Endothelial cell of umbilical vein (primary cell): ENCODE measurements at regions not wholly inside any gene's neighbourhood (a gene's known extent, or its start where the extent isn't known, plus 50 kb on each side); places are given as distances from the start of the nearest gene placed in this dataset.
"Not testable (repeated sequence)": the region's sequence is repeated elsewhere in the genome, so short reads cannot be mapped to it uniquely, and the experiment has no call there.

ENCODE experiments used
- BruUV-seq: library from RNA; stranded (reverse); fragments of 400-500 nt; replicated peaks from 2 replicates; lab custom pipeline; 2021; lab: Mats Ljungman, UMichigan
- CTCF ChIA-PET: fragments of 300-600, 350-600 bp; sonication (Branson Sonifier 250); formaldehyde crosslinking; loops from one replicate; lab custom pipeline; 2021; ENCODE audit warnings: antibody characterized with exemption, inconsistent platforms; lab: Charles Lee
- POLR2A ChIA-PET: fragments of 300-600, 350-600 bp; sonication (Branson Sonifier 250); formaldehyde crosslinking; loops from one replicate; lab custom pipeline; 2021; ENCODE audit warnings: antibody characterized with exemption, inconsistent platforms; lab: Charles Lee
- DNase-seq: peaks from one replicate; pipeline ENCODE4 v3.0.0-alpha.2; 2011; ENCODE audit warnings: low read depth, low spot score
- FAIRE-seq: peaks from 2 replicates; lab custom pipeline; 2011; peaks lifted over from hg19 to GRCh38; lab: Jason Lieb, UNC
- H2AFZ ChIP-seq: 2 replicates; pipeline ENCODE4 v1.6.0; 2012; ENCODE audit warnings: low read depth, low read length, control low read depth, inconsistent platforms
- H3K27ac ChIP-seq: 2 replicates; pipeline ENCODE4 v1.5.1; 2011; ENCODE audit warnings: low read depth, mild to moderate bottlenecking, control low read depth, low read length, moderate library complexity; ENCODE audit not compliant: insufficient read depth
- H3K27me3 ChIP-seq, 2 experiments: 2 replicates each; pipeline versions ENCODE4 v1.6.0 to v1.6.1; 2011; ENCODE audit warnings: low read length in 2 of 2, mixed read lengths in 1 of 2; ENCODE audit not compliant: control insufficient read depth in 2 of 2, insufficient read depth in 2 of 2
- H3K36me3 ChIP-seq, 2 experiments: 2 replicates in 1 of 2; 3 replicates in 1 of 2; pipeline ENCODE4 v1.5.1; 2011; ENCODE audit warnings: low read length in 2 of 2, mild to moderate bottlenecking in 1 of 2, moderate library complexity in 1 of 2; ENCODE audit not compliant: control insufficient read depth in 2 of 2, insufficient read depth in 2 of 2; ENCODE audit errors: extremely low read depth in 1 of 2
- H3K4me1 ChIP-seq: 3 replicates; pipeline ENCODE4 v1.5.1; 2011; ENCODE audit warnings: mild to moderate bottlenecking, low read length; ENCODE audit not compliant: control insufficient read depth, insufficient read depth; ENCODE audit errors: extremely low read depth
- H3K4me2 ChIP-seq: 2 replicates; pipeline ENCODE4 v1.6.1; 2011; ENCODE audit warnings: low read length, control low read depth, mixed read lengths; ENCODE audit not compliant: insufficient read depth
- H3K4me3 ChIP-seq, 3 experiments: fragments of 200-600 bp in 1 of 3; sonication (generic), shearing (Covaris generic) in 1 of 3; replicated peaks in 1 of 3; 2 replicates each; pipeline ENCODE4 v1.5.1; 2011 to 2016; ENCODE audit warnings: control low read depth in 3 of 3, low read length in 3 of 3, mild to moderate bottlenecking in 2 of 3, inconsistent platforms in 1 of 3, low read depth in 1 of 3, moderate library complexity in 1 of 3; ENCODE audit not compliant: insufficient read depth in 1 of 3
- H3K79me2 ChIP-seq: 2 replicates; pipeline ENCODE4 v1.6.0; 2012; ENCODE audit warnings: low read length, inconsistent platforms; ENCODE audit not compliant: control insufficient read depth, insufficient read depth
- H3K9ac ChIP-seq: replicated peaks from 2 replicates; pipeline ENCODE3; 2011; ENCODE audit warnings: low read length, control low read depth; ENCODE audit not compliant: insufficient read depth; ENCODE audit errors: extremely low read depth
- H3K9me1 ChIP-seq: replicated peaks from 3 replicates; pipeline ENCODE4 v1.6.0; 2011; ENCODE audit warnings: mild to moderate bottlenecking, low read length; ENCODE audit not compliant: control insufficient read depth, insufficient read depth; ENCODE audit errors: extremely low read depth
- H3K9me3 ChIP-seq: replicated peaks from 2 replicates; pipeline ENCODE4 v1.5.1; 2012; ENCODE audit warnings: low read length, inconsistent platforms; ENCODE audit not compliant: control insufficient read depth, insufficient read depth
- H4K20me1 ChIP-seq: replicated peaks from 2 replicates; pipeline ENCODE3; 2011; ENCODE audit warnings: mild to moderate bottlenecking, low read length; ENCODE audit not compliant: control insufficient read depth, insufficient read depth; ENCODE audit errors: extremely low read depth
- CTCF ChIP-seq, 2 donors: IDR thresholded peaks; 1 replicate in 1 of 2; 2 replicates in 1 of 2; pipeline ENCODE4 v1.5.1; 2011; ENCODE audit warnings: low read length in 2 of 2, mild to moderate bottlenecking in 2 of 2, moderate library complexity in 2 of 2, control low read depth in 1 of 2, inconsistent platforms in 1 of 2, low read depth in 1 of 2; ENCODE audit not compliant: insufficient read depth in 1 of 2; ENCODE audit errors: extremely low read depth in 1 of 2
- dilution Hi-C: fragments of 300-500 bp; cut with MboI; formaldehyde crosslinking; loops from one replicate; pipeline ENCODE4 v1.15.0; 2019; ENCODE audit warnings: low sequenced_read_pairs; ENCODE audit not compliant: extremely low pct_ligation_motif_present
- intact Hi-C: fragments of 100-400 bp; cut with micrococcal nuclease; formaldehyde crosslinking; loops from one replicate; pipeline ENCODE4 v1.10.0; 2022

- ChIA-PET CTCF (no interaction called here), POLR2A (no interaction called here)
- H3K9me3 ChIP-seq = peaks cover 2% of the 10 kb centered on the region
- no TSS peak for BruUV-seq
- dilution Hi-C loops (no loop called here), intact Hi-C loops (no loop called here)
- H3K4me1 ChIP-seq = no peaks in the 10 kb centered on the region
- H3K9ac ChIP-seq = no peak overlapping the region
- no peaks in the 10 kb centered on the region for H3K9me1 ChIP-seq
- H3K4me3 ChIP-seq = no peak overlapping the region
- no peaks in the 10 kb centered on the region for H3K36me3 ChIP-seq
- H4K20me1 ChIP-seq = no peaks in the 10 kb centered on the region
- FAIRE-seq (no peak), DNase-seq (no peak)
- no peaks in the 10 kb centered on the region for H3K27me3 ChIP-seq
- no peak overlapping the region for H3K27ac ChIP-seq
- TF ChIP-seq CTCF (IDR thresholded peaks at IDR 0.05; ENCODE audit: extremely low read depth in 1 of 2, insufficient read depth in 1 of 2, low read depth in 1 of 2, low read length in 2 of 2) = no peak
- H2AFZ ChIP-seq = no peak overlapping the region
- no peak overlapping the region for H3K4me2 ChIP-seq
- no peaks in the 10 kb centered on the region for H3K79me2 ChIP-seq
Observed at GRCh38 chr19:31037286-31037980, 311.8 kb downstream of the TSHZ3 start.

GRCh38 chr19:31031455-31031854, 317.8 kb downstream of the TSHZ3 start:
- intact Hi-C loops, H3K9ac ChIP-seq, POLR2A ChIA-PET, H3K4me1 ChIP-seq, BruUV-seq, H3K9me3 ChIP-seq, H3K27me3 ChIP-seq, H4K20me1 ChIP-seq, DNase-seq, dilution Hi-C loops, CTCF ChIA-PET, H3K9me1 ChIP-seq, H3K36me3 ChIP-seq, H3K4me2 ChIP-seq, H3K4me3 ChIP-seq, H2AFZ ChIP-seq, H3K79me2 ChIP-seq, FAIRE-seq, H3K27ac ChIP-seq: not testable (repeated sequence)
